ENCODE measurements at regions not wholly inside any gene's neighbourhood (a gene's known extent, or its start where the extent isn't known, plus 50 kb on each side); places are given as distances from the start of the nearest gene placed in this dataset.

DNA sequence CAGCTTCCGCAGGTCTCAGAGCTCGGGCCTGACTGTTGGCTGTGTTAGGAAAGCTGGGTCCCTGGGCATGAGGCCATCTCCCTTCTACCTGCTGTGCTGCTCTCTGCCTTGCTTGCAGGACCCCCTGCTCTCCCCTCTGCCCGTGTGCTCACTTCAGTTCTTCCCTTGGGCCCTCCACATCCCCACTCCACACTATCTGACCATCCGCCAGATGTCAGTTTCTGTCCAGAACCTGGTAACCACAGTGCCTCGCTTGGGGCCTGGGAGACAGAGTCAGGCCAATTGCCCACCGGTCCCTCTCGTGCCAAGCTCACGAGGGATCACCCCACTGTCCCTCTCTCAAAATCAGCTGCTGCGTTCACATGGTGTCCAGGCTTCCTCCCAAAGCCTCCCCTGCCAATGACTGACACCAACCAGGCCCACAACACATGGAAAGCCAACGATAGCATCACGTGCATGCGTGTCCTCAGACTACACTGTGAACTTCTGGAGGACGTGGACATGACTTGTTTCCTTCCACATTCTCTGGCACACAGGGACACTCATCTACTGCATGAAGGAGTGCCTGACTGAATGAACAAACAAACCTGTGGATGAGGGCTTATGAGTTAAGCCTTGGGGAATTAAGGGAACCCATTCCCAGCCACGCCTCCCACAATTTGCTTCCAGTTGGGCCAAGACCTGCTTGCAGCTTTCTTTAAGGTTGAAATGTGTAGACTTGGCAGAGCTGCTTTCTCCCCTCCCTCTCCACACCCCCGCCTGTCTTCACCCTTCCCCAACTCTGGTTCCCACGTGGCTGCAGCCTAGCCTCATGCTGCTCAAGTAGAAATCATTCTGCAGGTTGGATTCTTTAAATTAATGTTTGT lies 72.5 kb upstream of the ZNF423 start:
- no peak overlapping the region for H3K27ac Mint-ChIP-seq
- H3K4me1 Mint-ChIP-seq (ENCODE audit: low read depth), result no peaks in the 10 kb centered on the region
- intact Hi-C loops (cut with micrococcal nuclease), result no loop called here
- H3K4me3 Mint-ChIP-seq (ENCODE audit: low read depth), result no peak overlapping the region
- H3K27me3 Mint-ChIP-seq (ENCODE audit: low read depth), result peaks cover 5% of the 10 kb centered on the region
- no peaks in the 10 kb centered on the region for H3K9me3 Mint-ChIP-seq
- no peaks in the 10 kb centered on the region for H3K36me3 Mint-ChIP-seq (ENCODE audit: low read depth)
- no peak for DNase-seq (ENCODE audit: low spot score)

- intact Hi-C loops (cut with micrococcal nuclease), result no loop called here
- H3K36me3 Mint-ChIP-seq (ENCODE audit: low read depth), result no peaks in the 10 kb centered on the region
- no peak overlapping the region for H3K4me3 Mint-ChIP-seq (ENCODE audit: low read depth)
- DNase-seq (ENCODE audit: low spot score), result no peak
- H3K9me3 Mint-ChIP-seq, result no peaks in the 10 kb centered on the region
- H3K27ac Mint-ChIP-seq, result no peak overlapping the region
- H3K4me1 Mint-ChIP-seq (ENCODE audit: low read depth), result no peaks in the 10 kb centered on the region
- H3K27me3 Mint-ChIP-seq (ENCODE audit: low read depth), result peaks cover 11% of the 10 kb centered on the region
Observed at GRCh38 chr16:49929626-49930025, 73.7 kb upstream of the ZNF423 start.

DNA sequence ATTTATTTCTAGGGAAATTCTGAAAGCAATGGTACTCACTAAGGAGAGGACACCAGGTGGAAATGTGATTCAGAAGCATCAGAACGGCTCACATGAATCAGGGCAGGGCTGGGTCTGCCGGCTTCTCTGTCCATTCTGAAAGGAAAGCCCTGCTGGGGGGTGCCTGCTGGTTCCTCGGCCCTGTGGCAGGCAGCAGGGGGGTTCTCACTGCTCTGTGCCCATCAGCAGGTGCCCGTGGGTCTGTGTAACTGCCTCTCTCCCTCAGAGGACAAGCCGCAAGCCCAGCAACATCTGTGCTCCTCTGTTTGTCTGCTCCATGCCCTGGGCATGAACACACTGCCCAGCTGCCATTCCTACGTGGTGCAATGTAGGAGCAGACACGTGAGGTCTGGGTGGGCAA lies 74.9 kb upstream of the ZNF423 start:
- H3K4me3 Mint-ChIP-seq (ENCODE audit: low read depth), result no peak overlapping the region
- H3K27me3 Mint-ChIP-seq (ENCODE audit: low read depth), result peaks cover 11% of the 10 kb centered on the region
- no peak for DNase-seq (ENCODE audit: low spot score)
- H3K27ac Mint-ChIP-seq, result no peak overlapping the region
- intact Hi-C loops (cut with micrococcal nuclease), result no loop called here
- no peaks in the 10 kb centered on the region for H3K4me1 Mint-ChIP-seq (ENCODE audit: low read depth)
- H3K9me3 Mint-ChIP-seq, result no peaks in the 10 kb centered on the region
- H3K36me3 Mint-ChIP-seq (ENCODE audit: low read depth), result no peaks in the 10 kb centered on the region

DNA sequence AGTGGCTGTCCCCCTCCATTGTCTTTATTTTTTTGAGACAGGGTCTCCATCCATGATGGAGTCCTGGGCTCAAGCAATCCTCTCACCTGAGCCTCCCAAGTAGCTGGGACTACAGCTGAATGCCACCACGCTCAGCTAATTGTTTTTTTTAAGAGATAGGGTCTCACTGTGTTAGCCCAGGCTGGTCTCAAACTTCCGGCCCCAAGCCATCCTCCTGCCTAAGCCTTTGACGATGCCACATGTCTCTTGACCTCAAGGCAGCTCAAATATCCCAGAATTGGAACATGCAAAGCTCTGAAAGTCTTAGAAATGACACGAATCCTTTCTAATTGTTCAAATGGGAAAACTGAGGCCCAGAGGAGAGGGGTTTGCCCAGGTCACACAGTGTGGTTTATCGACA lies 75.4 kb upstream of the ZNF423 start:
- H3K4me1 Mint-ChIP-seq (ENCODE audit: low read depth), result no peaks in the 10 kb centered on the region
- no peaks in the 10 kb centered on the region for H3K9me3 Mint-ChIP-seq
- H3K36me3 Mint-ChIP-seq (ENCODE audit: low read depth), result no peaks in the 10 kb centered on the region
- intact Hi-C loops (cut with micrococcal nuclease), result no loop called here
- no peak overlapping the region for H3K4me3 Mint-ChIP-seq (ENCODE audit: low read depth)
- no peak for DNase-seq (ENCODE audit: low spot score)
- peaks cover 11% of the 10 kb centered on the region for H3K27me3 Mint-ChIP-seq (ENCODE audit: low read depth)
- no peak overlapping the region for H3K27ac Mint-ChIP-seq

DNA sequence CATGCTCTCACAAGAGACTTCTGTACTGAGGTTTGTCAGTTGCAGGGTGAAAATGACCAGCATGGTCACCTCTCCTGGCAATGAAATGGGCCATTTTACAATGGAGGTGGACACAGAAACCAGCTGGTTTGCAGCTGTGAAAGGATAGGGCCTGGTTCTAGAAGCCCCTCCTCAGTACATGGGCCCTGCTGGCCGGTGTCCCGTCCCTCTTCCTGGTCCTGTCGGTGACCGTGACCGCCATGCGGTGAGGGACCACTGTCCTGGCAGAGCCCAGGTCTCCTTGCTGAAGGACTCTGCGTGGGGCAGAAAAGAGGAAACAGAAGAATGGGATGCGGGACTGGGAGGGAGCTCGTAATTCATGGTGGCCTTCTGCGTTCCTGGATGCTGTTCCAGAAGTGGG lies 76.0 kb upstream of the ZNF423 start:
- DNase-seq (ENCODE audit: low spot score), result no peak
- Mint-ChIP-seq H3K4me1 (ENCODE audit: low read depth) (no peaks in the 10 kb centered on the region), H3K4me3 (ENCODE audit: low read depth) (no peak overlapping the region), H3K9me3 (no peaks in the 10 kb centered on the region), H3K27me3 (ENCODE audit: low read depth) (peaks cover 11% of the 10 kb centered on the region), H3K36me3 (ENCODE audit: low read depth) (no peaks in the 10 kb centered on the region), H3K27ac (no peak overlapping the region)
- intact Hi-C loops (cut with micrococcal nuclease), result no loop called here

DNA sequence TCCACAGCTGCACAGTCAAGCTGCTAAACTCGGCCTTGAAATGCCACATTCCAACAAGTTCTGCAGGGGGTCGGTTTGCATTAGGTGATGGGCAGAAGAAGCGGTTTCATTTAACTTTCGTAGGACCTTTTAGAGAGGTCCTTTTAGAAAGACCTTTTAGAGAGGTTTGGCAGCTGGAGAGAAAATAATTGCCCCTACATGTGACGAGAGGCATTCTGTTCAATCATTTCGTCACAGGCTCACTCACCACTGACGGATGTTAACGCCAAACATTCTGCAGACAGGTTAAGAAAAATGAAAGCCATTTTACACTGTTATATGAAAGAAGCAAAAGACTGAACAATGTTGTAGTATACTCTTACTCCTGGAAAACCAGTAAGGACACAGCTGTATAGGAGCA lies 76.5 kb upstream of the ZNF423 start:
- no peak overlapping the region for H3K4me3 Mint-ChIP-seq (ENCODE audit: low read depth)
- H3K4me1 Mint-ChIP-seq (ENCODE audit: low read depth), result no peaks in the 10 kb centered on the region
- intact Hi-C loops (cut with micrococcal nuclease), result no loop called here
- no peaks in the 10 kb centered on the region for H3K36me3 Mint-ChIP-seq (ENCODE audit: low read depth)
- H3K27ac Mint-ChIP-seq, result no peak overlapping the region
- H3K9me3 Mint-ChIP-seq, result no peaks in the 10 kb centered on the region
- DNase-seq (ENCODE audit: low spot score), result no peak
- H3K27me3 Mint-ChIP-seq (ENCODE audit: low read depth), result peaks cover 11% of the 10 kb centered on the region

DNA sequence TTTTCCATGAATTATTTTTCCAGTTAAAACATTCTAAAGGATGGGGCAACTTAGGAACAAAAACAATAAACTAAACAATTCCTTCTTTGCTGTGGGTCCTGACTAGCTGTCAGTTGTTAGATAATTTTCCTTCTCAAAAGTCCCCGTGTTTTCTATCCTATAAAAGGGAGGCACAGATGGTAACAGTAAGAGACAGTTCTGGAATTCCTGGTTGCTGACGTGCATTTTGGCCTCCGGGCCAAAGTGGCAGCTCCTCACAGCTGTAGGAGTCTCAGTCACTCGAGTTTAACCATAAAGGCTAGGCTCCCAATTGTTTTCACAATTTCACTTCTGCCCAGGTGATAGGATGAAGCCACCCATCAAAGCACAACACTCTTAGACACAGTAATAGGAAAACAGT lies 77.0 kb upstream of the ZNF423 start:
- H3K9me3 Mint-ChIP-seq, result peaks cover under 1% of the 10 kb centered on the region
- peaks cover 11% of the 10 kb centered on the region for H3K27me3 Mint-ChIP-seq (ENCODE audit: low read depth)
- intact Hi-C loops (cut with micrococcal nuclease), result no loop called here
- no peaks in the 10 kb centered on the region for H3K36me3 Mint-ChIP-seq (ENCODE audit: low read depth)
- no peak overlapping the region for H3K4me3 Mint-ChIP-seq (ENCODE audit: low read depth)
- H3K27ac Mint-ChIP-seq, result no peak overlapping the region
- H3K4me1 Mint-ChIP-seq (ENCODE audit: low read depth), result no peaks in the 10 kb centered on the region
- DNase-seq (ENCODE audit: low spot score), result no peak

- Mint-ChIP-seq H3K4me3 (ENCODE audit: low read depth) (no peak overlapping the region), H3K9me3 (peaks cover 4% of the 10 kb centered on the region), H3K36me3 (ENCODE audit: low read depth) (no peaks in the 10 kb centered on the region), H3K27me3 (ENCODE audit: low read depth) (peaks cover 9% of the 10 kb centered on the region), H3K4me1 (ENCODE audit: low read depth) (no peaks in the 10 kb centered on the region), H3K27ac (no peak overlapping the region)
- no peak for DNase-seq (ENCODE audit: low spot score)
- intact Hi-C loops (cut with micrococcal nuclease), result no loop called here
Observed at GRCh38 chr16:49936791-49937190, 80.9 kb upstream of the ZNF423 start.

DNA sequence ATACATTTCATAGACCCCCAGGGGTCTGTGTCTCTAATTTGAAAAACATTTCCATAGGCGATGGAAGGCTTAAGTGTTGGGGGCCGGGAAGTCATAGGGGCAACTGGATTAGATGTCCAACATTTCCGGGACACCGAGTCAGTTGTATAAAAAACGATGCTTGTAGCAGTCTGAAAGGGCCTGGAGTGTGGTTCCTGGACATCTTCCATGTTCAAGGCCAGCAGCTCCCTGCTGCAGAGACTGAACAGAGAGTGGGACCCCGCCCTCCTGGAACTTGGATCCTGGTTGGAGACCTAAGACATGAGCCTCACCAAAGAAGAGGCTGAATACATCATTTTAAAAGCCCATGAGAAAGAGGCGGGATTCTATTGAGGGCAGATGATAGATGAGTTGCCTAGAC lies 82.0 kb upstream of the ZNF423 start:
- intact Hi-C loops (cut with micrococcal nuclease), result no loop called here
- DNase-seq (ENCODE audit: low spot score), result no peak
- Mint-ChIP-seq H3K9me3 (peaks cover 4% of the 10 kb centered on the region), H3K4me3 (ENCODE audit: low read depth) (no peak overlapping the region), H3K27me3 (ENCODE audit: low read depth) (peaks cover 9% of the 10 kb centered on the region), H3K27ac (no peak overlapping the region), H3K36me3 (ENCODE audit: low read depth) (no peaks in the 10 kb centered on the region), H3K4me1 (ENCODE audit: low read depth) (no peaks in the 10 kb centered on the region)

DNA sequence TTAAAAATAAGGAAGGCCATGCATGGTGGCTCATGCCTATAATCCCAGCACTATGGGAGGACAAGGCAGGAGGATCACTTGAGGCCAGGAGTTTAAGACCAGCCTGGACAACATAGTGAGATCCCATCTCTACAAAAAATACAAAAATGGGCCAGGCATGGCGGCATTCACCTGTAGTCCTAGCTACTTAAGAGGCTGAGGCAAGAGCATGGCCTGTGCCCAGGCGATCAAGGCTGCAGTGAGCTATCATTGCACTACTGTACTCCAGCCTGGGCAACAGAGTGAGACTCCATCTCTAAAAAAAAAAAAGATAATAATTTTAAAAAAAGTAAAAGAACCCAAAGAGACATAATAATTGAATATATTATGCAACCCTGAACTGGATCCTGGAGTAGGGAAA lies 83.6 kb upstream of the ZNF423 start:
- Mint-ChIP-seq H3K9me3 (peaks cover 4% of the 10 kb centered on the region), H3K27ac (no peak overlapping the region), H3K27me3 (ENCODE audit: low read depth) (peaks cover 3% of the 10 kb centered on the region), H3K4me3 (ENCODE audit: low read depth) (no peak overlapping the region), H3K4me1 (ENCODE audit: low read depth) (no peaks in the 10 kb centered on the region), H3K36me3 (ENCODE audit: low read depth) (no peaks in the 10 kb centered on the region)
- DNase-seq (ENCODE audit: low spot score), result no peak
- intact Hi-C loops (cut with micrococcal nuclease), result no loop called here

DNA sequence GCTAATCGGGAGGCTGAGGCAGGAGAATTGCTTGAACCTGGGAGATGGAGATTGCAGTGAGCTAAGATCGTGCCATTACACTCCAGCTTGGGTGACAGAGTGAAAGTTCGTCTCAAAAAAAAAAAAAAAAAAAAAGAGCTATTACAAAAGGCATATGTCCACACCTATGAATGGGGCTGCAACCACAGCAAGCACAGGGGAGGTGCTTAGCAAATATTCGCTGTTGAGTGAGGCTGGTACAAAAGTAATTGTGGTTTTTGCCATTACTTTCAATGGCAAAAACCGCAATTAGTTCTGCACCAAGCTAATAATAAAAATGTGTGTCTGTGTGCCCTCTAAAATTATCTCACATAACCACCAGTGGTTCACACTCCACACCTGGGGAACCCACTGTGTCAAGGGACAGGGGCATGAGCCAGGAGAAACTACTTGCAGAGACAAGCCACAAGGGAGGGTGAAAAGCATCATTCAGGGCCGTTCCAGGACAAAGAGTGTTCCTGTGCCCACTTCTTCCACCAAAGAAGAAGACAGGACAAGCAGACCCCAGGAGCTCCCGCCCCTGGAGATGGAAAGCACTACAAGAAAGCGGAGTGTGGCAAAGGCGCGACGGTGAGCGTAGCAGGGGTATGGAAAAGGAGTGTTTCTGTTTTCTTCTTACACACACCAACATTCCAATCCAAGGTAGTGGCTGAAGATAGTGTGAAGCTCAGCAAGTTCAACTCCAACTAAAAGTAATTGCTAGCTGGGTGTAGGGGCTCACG lies 84.4 kb upstream of the CNEP1R1 start:
- Mint-ChIP-seq H3K27ac (no peak overlapping the region), H3K9me3 (peaks cover 4% of the 10 kb centered on the region), H3K27me3 (ENCODE audit: low read depth) (peaks cover 2% of the 10 kb centered on the region), H3K36me3 (ENCODE audit: low read depth) (no peaks in the 10 kb centered on the region), H3K4me3 (ENCODE audit: low read depth) (no peak overlapping the region), H3K4me1 (ENCODE audit: low read depth) (no peaks in the 10 kb centered on the region)
- DNase-seq (ENCODE audit: low spot score), result no peak
- intact Hi-C loops (cut with micrococcal nuclease), result no loop called here

DNA sequence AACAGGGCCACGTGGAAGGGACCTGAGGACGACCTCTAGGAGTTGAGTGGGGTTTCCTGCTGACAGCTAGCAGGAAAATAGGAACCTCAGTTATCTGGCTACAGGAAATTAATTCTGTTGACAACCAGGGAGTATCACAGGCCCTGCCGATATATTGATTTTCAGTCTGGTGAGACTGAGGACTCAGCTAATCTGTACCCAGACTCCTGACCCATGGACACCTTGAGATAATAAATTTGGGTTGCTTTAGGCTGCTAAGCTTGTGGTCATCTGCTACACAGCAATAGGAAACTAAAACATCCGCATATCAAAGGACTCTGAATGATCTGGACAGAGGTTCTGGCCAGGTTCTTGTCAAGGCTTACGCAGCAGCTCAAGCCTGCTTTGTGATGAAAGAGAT lies 80.8 kb upstream of the CNEP1R1 start:
- Mint-ChIP-seq H3K4me3 (ENCODE audit: low read depth) (no peak overlapping the region), H3K27ac (no peak overlapping the region), H3K9me3 (no peaks in the 10 kb centered on the region), H3K27me3 (ENCODE audit: low read depth) (peaks cover 2% of the 10 kb centered on the region), H3K36me3 (ENCODE audit: low read depth) (no peaks in the 10 kb centered on the region), H3K4me1 (ENCODE audit: low read depth) (no peaks in the 10 kb centered on the region)
- DNase-seq (ENCODE audit: low spot score), result no peak
- intact Hi-C loops (cut with micrococcal nuclease), result no loop called here

DNA sequence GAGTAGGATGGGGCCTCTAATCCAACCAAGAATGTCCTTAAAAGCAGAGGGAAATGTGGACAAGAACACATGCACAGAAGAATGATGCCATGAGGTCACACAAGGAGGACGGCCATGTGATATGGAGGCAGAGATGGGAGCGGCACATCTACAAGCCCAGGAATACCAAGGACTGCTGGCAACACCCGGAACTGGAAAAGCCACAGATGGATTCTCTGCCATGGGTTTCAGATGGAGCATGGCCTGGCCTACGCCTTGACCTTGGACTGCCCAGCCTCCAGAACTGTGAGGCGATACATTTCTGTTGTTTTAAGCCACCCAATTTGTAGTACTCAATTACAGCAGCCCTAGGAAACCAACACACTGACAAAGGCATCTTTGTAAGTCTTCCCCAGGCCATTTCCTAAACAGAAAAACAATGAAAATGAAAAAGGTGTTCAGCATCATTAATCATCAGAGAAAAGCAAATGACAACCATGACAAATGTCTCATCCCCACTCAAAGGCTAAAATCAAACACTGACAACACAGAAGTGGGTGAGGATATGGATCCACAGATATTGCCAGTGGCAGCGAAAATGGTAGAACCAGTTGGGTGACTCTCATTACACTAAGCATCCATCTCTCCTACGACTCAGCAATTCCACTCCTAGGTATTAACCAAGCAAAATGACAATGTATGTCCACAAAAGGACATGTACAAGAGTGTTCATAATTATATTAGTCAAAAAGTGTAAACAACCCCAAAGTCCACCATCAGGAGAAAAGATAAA lies 76.9 kb upstream of the CNEP1R1 start:
- Mint-ChIP-seq H3K4me3 (ENCODE audit: low read depth) (no peak overlapping the region), H3K36me3 (ENCODE audit: low read depth) (no peaks in the 10 kb centered on the region), H3K27me3 (ENCODE audit: low read depth) (no peaks in the 10 kb centered on the region), H3K27ac (no peak overlapping the region), H3K9me3 (no peaks in the 10 kb centered on the region), H3K4me1 (ENCODE audit: low read depth) (no peaks in the 10 kb centered on the region)
- intact Hi-C loops (cut with micrococcal nuclease), result no loop called here
- DNase-seq (ENCODE audit: low spot score), result no peak

Measured in activated T-helper 2 cell treated with anti-CD3 and anti-CD28 coated beads, Interferon-gamma antibody, Interleukin-2, Interleukin-4, amounts not matched to agents 10 μg/mL and 5 μg/mL and 100 μg/mL, durations not matched to agents 14 hours and 24 hours and 36 hours (primary cell).